ENCODE measurements at regions not wholly inside any gene's neighbourhood (a gene's known extent, or its start where the extent isn't known, plus 50 kb on each side); places are given as distances from the start of the nearest gene placed in this dataset.
A peak's percentile ranks its signal among the peaks of the same experiment; 100 is the strongest.
"Not testable (repeated sequence)": the region's sequence is repeated elsewhere in the genome, so short reads cannot be mapped to it uniquely, and the experiment has no call there.

- no peak for DNase-seq
Measured at GRCh38 chr16:5971106-5971505, 873.5 kb upstream of the EEF2KMT start.

- DNase-seq: no peak
Measured at GRCh38 chr16:5966004-5966403, 868.4 kb upstream of the EEF2KMT start.

- no peak for DNase-seq
Measured at GRCh38 chr16:5965321-5965720, 867.7 kb upstream of the EEF2KMT start.

- DNase-seq: no peak
Measured at GRCh38 chr16:5951486-5951885, 853.9 kb upstream of the EEF2KMT start.

- DNase-seq: no peak
Measured at GRCh38 chr16:5944971-5945370, 847.4 kb upstream of the EEF2KMT start.

GRCh38 chr16:5938607-5939006, 841.0 kb upstream of the EEF2KMT start:
- no peak for DNase-seq

- no peak for DNase-seq
Measured at GRCh38 chr16:5932906-5933305, 835.3 kb upstream of the EEF2KMT start.

- DNase-seq: peak in 3 of 14 donors; percentile 1 to 5 (median 4)
Measured at GRCh38 chr16:5928476-5929065, 831.0 kb upstream of the EEF2KMT start.

- DNase-seq: no peak
Measured at GRCh38 chr16:5925850-5926249, 828.3 kb upstream of the EEF2KMT start.

- DNase-seq: no peak
Measured at GRCh38 chr16:5922686-5923085, 825.1 kb upstream of the EEF2KMT start.

GRCh38 chr16:5918567-5919130, 821.1 kb upstream of the EEF2KMT start:
- no peak for DNase-seq

- DNase-seq: no peak
Measured at GRCh38 chr16:5917436-5918195, 820.0 kb upstream of the EEF2KMT start.

GRCh38 chr16:5916711-5917191, 819.2 kb upstream of the EEF2KMT start:
- DNase-seq: no peak

GRCh38 chr16:5911241-5911640, 813.6 kb upstream of the EEF2KMT start:
- no peak for DNase-seq

GRCh38 chr16:5909556-5909955, 812.0 kb upstream of the EEF2KMT start:
- DNase-seq: not testable (repeated sequence)

- no peak for DNase-seq
Measured at GRCh38 chr16:5907544-5907943, 809.9 kb upstream of the EEF2KMT start.

GRCh38 chr16:5906351-5906750, 808.8 kb upstream of the EEF2KMT start:
- no peak for DNase-seq

GRCh38 chr16:5905935-5906334, 808.3 kb upstream of the EEF2KMT start:
- no peak for DNase-seq

- peak in 1 of 14 donors; percentile 26 for DNase-seq
Measured at GRCh38 chr16:5903832-5904231, 806.2 kb upstream of the EEF2KMT start.

- peak in 1 of 14 donors; percentile 13 for DNase-seq
Measured at GRCh38 chr16:5903153-5903552, 805.6 kb upstream of the EEF2KMT start.

- DNase-seq: no peak
Measured at GRCh38 chr16:5900046-5900445, 802.5 kb upstream of the EEF2KMT start.

GRCh38 chr16:5895976-5896375, 798.4 kb upstream of the EEF2KMT start:
- no peak for DNase-seq

- no peak for DNase-seq
Measured at GRCh38 chr16:5895137-5895536, 797.5 kb upstream of the EEF2KMT start.

- DNase-seq: no peak
Measured at GRCh38 chr16:5891296-5891695, 793.7 kb upstream of the EEF2KMT start.

All from C1 segment of cervical spinal cord (tissue), 14 donors.